ENCODE measurements at regions not wholly inside any gene's neighbourhood (a gene's known extent, or its start where the extent isn't known, plus 50 kb on each side); places are given as distances from the start of the nearest gene placed in this dataset.
"Not testable (repeated sequence)": the region's sequence is repeated elsewhere in the genome, so short reads cannot be mapped to it uniquely, and the experiment has no call there.

DNA sequence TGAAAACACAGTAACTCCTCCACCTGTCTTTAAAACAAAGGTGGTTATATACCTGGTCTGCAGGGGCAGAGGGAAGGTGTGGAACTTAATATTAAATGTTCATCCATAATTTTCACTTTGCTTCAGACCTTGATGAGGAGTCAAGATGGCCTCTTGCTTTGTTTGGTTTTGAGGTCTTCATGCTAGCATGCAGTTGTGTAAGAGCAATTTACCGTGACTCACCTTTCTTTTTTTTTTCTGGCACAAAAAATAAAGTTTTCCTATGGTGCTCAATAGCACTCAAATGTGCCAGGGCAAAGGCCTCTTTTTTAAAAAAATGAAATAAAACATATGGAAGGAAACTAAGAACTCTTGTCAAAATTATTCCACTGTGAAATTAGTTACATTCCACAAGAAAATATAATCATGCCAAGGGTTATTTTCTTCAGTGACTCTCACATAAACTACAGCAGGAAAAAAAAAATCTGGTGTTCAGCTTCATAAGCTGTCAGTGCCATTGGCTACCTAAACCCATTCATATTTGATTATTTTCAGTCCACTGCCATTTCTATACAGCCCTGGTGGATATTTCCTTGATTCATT, 128.2 kb downstream of the SLC7A11 start:
- DNase-seq (ENCODE audit: low spot score), result no peak
- intact Hi-C loops (cut with DNase I), result no loop called here

DNA sequence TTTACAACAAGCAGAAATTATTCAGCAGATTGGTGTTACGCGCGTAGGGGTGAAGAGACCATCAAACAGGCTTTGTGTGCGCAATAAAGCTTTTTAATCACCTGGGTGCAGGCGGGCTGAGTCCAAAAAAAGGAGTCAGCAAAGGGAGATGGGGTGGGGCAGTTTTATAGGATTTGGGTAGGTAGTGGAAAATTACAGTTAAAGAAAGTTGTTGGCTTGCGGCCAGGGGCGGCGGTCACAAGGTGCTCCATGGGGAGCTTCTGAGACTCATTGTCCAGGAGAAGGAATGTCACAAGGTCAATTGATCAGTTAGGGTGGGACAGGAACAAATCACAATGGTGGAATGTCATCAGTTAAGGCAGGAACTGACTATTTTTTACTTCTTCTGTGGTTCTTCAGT, 129.3 kb downstream of the SLC7A11 start:
- intact Hi-C loops (cut with DNase I); DNase-seq (ENCODE audit: low spot score): not testable (repeated sequence)

DNA sequence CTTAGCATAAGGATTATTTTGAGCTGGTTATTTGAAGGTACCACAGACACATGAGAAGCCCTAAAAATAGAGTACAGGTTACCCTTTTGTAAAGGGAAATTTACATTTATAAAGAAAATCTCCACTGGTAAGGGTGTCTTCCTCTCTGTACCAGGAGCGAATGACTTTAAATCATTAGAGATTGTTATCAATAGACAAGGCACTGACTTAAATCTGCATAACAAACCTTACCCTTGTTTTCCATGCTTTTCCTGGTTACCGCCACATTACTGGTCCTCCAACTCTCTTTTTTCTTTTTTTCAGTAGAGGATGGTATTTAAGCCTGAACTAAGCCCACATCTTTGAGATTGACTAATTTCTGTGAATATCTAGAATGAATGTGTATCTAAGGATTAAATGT, 129.8 kb downstream of the SLC7A11 start:
- intact Hi-C loops (cut with DNase I), result no loop called here
- no peak for DNase-seq (ENCODE audit: low spot score)

DNA sequence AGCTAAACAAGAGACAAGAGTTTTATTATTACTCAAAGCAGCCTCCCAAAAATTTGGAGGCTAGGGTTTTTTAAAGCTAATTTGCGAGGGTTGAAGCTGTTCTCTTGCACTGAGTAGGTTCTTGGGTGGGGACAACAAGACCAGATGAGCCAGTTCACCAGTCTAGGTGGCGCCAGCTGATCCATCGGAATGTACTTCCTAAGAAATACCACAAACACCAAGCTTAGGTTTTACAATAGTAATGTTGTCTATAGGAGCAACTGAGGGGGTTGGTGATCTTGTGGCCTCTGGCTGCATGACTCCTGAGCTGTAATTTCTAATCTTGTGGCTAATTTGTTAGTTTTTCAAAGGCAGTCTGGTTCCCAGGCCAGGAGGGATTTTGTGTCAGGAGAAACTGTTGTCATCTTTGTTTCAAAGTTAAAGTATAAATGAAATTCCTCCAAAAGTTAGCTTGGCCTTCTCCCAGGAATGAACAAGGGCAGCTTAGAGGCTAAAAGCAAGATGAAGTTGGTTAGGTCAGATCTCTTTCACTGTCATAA, 130.6 kb downstream of the SLC7A11 start:
- no peak for DNase-seq (ENCODE audit: low spot score)
- intact Hi-C loops (cut with DNase I), result no loop called here

DNA sequence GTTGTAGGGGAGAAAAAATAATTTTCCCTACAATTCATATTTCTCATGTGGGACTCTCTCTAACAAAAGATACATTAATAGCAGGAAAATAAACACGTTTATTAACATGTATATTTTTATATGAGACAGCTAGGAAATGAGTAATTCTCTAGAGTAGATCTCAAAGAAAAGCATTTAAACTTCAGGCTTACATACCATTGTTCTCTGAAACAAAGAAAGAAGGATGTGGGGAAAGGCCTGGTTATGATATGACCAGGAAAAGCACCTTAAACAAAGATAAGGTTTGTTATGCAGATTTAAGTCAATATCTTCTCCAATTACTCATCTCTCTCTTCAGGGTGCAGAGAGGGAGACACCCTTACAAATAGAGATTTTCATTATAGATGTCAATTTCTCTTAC, 131.3 kb downstream of the SLC7A11 start:
- DNase-seq (ENCODE audit: low spot score), result no peak
- intact Hi-C loops (cut with DNase I), result no loop called here

DNA sequence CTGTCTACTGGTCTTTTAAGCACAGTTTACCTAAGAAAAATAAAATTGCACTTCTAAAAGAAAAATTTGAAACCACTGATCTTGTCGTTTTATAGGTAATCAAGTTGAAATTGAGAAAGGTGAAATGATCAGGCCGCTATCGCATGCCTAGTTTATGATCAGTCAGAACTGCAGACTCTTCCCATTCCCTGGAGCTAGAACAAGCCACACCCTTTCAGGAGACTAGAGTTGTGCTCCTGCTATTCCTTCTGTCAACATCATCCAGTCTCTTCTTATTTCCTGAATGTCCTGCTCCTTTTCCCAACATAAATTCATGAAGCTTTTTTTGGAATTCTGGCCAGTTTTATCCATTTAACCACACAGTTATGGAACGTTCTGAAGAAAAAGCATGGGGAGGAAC, 135.1 kb downstream of the SLC7A11 start:
- intact Hi-C loops (cut with DNase I), result no loop called here
- DNase-seq (ENCODE audit: low spot score), result no peak

DNA sequence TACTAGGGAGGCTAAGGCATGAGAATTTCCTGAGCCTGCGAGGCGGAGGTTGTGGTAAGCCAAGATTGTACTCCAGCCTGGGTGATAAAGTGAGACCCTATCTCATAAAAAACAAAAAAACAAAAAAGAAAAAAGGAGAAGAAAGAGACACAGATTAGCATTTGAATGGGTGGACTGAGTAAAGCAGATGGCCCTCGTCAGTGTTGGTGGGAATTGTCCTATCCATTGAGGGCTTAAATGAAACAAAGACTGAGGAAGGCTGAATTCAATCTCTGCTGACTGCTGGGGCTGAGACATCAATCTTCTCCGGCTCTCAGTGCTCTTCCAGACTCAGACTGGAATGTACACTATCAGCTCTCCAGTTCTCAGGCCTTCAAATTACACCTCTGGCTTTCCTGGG, 136.8 kb downstream of the SLC7A11 start:
- intact Hi-C loops (cut with DNase I), result no loop called here
- no peak for DNase-seq (ENCODE audit: low spot score)

DNA sequence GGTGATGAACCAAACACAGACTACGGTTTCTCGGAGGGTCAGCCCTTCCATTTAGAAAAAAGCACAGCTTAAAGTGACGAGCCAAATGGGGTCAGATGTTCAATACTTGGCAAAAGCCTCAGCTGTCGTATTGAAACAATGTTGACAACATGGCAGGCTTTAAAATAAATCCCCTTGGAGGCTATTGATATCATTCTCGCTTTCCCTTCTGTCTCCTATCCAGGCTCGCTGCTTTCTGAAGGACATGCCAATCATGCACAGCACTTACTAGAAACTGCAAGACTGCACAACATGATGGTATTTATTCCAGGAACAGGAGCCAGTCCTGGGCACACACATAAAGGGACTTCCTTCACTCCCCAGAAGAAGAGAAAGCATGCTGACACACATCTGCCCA, 137.9 kb downstream of the SLC7A11 start:
- intact Hi-C loops (cut with DNase I), result no loop called here
- no peak for DNase-seq (ENCODE audit: low spot score)

DNA sequence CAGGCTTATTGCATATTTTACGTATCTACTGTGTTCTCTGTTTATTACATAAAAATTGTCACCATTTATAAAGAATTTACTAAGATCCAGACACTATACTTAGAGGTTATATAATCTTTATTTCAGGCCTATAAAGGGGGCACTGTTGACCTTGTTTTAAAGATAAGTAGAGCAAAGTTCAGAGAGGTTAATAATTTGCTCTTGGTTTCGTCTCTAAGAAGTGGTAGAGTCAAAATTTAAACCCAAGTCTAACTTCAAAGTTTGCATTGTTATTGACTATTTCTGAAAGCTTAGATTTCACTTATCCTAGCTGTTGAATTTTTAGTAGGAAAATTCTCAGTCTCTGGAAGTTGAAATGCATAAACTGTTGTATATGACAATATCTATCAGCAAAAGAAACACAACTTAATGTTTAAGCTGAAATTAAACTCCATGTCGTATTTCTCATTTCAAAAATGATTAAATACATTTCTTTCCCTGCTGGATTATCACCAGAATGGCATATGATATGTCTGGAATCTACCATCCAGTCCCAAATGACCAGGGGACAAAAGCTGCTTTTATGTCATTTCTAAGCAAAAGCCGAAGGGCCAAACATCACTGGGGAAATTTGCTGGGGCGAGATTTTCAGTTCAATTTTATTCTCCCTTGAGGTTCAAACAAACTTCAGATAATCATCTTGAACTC, 138.4 kb downstream of the SLC7A11 start:
- DNase-seq (ENCODE audit: low spot score), result no peak
- intact Hi-C loops (cut with DNase I), result no loop called here

DNA sequence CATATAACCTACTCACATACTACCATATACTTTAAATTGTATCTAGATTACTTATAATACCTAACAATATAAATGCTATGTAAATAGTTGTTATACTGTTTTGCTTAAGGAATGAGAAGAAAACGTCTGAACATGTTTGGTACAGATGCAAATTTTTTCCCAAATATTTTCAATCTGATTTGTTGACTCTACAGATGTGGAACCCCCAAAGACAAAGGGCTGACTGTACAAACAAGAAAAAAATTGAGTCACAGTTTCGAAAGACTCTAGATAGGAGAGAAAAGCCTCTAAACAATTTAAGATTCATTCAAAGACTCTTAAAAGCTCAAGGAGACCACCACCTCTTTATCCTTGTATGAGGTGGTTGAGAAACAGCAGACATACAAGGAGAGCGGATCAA, 142.8 kb downstream of the SLC7A11 start:
- intact Hi-C loops (cut with DNase I), result no loop called here
- DNase-seq (ENCODE audit: low spot score), result no peak

DNA sequence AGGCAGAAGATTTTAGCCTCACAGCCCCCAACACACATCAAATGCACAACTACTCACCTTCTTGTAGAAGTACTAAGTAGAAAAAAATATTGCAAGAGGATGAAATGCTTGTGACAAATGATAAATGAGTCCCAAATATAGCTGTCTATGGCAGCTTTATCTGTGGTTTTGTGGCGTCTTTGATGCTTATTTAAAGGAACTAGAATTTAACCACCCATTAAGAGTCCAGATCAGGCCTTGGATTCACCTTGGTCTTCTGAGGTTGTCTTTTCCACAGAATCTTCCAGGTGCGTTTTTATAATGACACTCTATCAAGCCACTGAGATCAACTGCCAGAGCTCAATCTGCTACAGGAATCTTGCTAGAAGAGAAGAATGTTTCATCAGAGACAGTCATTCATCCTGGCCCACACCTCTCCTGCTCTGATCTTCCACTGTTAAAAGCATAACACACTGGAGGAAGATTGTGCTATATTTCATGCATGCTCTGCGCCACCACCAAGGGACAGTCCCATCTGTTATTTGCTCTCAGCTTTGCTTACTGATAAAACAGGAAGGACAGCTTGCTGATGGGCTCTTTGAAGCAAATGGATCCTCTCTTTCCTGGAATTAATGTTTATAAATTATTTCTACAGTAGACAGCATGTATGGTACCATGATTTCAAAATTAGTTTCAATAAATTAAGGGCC, 144.1 kb downstream of the SLC7A11 start:
- intact Hi-C loops (cut with DNase I), result no loop called here

DNA sequence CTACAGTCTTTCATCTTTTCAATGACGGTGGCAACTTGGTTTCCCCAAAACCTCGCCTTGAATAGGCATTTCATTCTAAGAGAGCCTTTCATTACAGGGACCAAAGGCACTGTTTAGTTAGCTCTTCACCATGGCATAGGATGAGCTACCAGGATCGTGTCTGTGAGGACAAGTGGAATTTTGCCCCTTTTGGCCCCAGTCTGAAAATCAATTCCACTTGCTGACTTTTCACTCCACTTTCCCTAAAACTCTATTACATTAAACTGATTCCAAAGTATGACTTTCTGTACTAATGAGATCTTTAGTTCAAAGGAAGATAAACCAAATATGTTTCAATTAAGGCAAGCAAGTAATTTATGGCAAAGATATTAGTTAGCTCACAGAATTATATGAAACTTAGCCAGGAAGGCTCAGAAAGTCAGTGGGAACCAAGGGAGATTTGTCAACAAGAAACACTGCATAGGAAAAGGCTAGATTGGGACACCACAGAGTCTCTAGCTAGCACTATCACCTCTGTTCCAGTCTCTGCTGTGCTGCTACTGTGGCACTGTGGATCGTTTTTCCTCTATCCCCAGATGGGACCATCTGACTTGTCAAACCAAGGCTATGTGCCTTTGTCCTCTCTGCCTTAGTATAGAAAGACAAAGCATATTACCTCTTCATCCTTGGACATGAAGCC, 145.6 kb downstream of the SLC7A11 start:
- DNase-seq (ENCODE audit: low spot score), result no peak
- intact Hi-C loops (cut with DNase I), result no loop called here

More for the DNA sequence above, 144.1 kb downstream of the SLC7A11 start:
- no peak for DNase-seq (ENCODE audit: low spot score)

DNA sequence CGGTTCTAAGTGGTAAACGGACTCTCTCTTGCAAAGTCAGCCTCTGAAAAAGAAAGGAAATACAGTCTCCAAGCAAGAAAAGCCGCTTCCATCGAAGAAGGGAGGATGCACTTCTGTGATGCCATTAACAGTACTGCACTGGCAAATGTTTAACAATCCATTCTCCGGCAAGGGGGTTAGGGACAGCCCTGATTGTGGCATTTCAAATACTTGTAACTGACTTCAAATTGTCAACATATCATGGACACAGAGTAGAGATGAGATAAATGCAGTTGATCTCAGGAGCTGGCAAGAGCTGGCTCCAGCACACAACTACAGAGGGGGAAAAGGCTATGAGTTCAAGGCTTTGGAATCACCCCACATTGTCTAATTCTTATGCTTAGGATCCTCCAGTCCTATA, 146.8 kb downstream of the SLC7A11 start:
- no peak for DNase-seq (ENCODE audit: low spot score)
- intact Hi-C loops (cut with DNase I), result no loop called here

DNA sequence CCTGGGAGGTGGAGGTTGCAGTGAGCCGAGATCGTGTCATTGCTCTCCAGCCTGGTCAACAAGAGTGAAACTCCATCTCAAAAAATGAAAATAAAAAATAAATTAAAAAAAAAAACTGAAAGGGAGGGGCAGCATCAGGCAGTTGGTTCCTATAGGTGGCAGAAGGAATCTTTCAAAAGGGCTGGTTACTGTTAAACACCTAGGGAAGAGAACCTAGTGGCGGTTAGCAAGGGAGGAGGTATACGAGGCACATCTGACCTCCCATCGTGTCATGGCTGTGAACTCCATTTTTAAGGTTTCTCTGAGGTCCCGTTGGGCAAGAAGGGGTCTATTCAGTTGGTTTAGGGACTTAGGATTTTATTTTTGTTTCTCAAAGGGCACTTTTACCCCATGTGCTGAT, 150.1 kb downstream of the SLC7A11 start:
- no peak for DNase-seq (ENCODE audit: low spot score)
- intact Hi-C loops (cut with DNase I), result loop anchor here (5.0 kb wide), 3 partner anchors 55 to 970 kb away; no protein-coding TSS in a partner anchor

DNA sequence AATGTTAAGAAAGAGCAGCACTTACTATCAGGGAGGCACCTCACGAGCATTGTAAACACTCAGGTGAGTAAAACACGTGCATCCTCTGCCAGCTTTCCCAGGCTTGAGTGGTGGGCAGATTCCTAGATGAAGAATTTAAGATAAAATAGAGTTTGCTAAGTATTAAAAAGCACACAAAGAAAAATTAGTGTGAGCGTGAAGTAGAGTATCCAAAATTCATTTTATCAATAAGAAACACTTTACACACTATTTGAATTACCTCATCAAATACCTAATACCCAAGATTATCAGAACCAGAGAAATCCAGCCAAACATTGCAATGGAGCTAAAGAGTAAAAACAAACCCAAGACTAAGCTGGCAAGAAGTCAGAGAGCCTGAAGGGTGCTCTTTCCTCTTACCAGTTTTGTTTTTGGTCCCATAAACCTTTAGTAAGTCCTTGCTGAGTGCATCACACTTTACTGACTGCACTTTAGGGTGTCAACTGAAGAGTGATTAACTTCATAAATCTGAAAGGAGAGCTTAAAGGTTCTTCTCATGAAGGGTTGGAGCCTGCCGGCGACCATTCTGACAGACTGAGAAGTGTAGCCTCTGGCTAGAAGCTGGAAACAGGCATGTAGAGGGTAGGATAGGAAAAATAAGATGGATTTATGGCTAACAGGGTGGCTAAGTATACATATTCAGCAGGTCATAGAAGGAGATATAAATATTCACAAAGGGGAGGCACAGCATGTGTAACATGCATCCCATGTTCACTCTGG, 151.1 kb downstream of the SLC7A11 start:
- intact Hi-C loops (cut with DNase I), result loop anchor here (5.0 kb wide), 3 partner anchors 54 to 969 kb away; no protein-coding TSS in a partner anchor
- no peak for DNase-seq (ENCODE audit: low spot score)

DNA sequence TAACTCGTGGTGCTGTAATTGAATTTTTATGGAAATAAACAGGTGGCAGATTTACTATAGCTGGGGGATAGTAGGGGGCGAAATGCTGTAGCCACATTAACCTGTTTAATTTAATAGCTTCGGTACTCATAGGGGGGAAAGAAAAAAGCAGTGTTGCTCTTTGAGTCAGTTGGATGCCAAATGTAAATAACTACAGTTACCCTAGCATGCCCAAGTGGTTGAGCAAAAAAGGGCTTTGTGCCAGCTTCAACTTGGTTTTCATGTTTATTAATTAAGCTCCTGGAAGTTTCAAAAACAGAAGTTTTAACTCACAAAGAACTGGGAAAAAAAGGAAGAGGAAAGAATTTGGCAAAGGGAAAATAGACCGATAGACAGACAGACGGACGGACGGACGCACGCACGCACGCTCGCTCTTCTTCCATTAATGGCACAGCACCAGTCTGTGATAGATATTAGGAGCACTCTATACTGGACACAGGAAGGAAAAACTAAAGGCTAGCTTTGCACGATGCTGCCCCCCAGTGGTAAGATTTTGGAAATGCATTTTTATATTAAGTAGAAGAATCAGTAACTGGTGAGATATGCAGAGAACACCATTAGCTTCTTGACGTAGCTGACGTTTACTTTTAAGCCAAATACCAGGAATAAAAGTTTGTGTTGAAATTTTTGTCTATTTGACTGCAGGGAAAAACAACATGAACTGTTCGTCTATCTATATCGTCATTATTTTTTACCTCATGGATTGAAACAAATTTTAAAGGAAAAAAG, 151.8 kb downstream of the SLC7A11 start:
- intact Hi-C loops (cut with DNase I), result loop anchor here (5.0 kb wide), 3 partner anchors 53 to 968 kb away; no protein-coding TSS in a partner anchor

DNA sequence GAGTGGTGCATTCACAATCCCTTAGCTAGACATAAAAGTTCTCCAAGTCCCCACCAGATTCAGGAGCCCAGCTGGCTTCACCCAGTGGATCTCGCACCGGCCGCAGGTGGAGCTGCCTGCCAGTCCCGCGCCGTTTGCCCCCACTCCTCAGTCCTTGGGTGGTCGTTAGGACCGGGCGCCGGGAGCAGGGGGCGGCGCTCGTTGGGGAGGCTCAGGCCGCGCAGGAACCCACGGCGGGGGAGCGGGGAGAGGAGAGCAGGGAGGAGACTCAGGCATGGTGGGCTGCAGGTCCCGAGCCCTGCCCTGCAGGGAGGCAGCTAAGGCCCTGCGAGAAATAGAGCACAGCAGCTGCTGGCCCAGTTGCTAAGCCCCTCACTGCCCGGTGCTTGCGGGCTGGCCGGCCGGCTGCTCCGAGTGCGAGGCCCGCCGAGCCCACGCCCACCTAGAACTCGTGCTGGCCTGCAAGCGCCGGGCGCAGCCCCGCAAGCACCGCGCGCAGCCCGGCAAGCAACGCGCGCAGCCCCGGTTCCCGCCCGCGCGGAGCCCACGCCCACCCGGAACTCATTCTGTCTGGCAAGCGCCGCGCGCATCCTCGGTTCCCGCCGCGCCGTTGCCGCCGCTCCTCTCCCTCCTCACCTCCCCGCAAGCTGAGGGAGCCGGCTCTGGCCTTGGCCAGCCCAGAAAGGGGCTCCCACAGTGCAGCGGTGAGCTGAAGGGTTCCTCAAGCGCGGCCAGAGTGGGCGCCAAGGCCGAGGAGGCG, 153.5 kb downstream of the SLC7A11 start:
- intact Hi-C loops (cut with DNase I), result no loop called here
- no peak for DNase-seq (ENCODE audit: low spot score)

More for the DNA sequence above, 151.8 kb downstream of the SLC7A11 start:
- no peak for DNase-seq (ENCODE audit: low spot score)

All from cardiac septum (tissue), 1 donor.